SK-N-MC (cell line): ENCODE measurements at regions not wholly inside any gene's neighbourhood (a gene's known extent, or its start where the extent isn't known, plus 50 kb on each side); places are given as distances from the start of the nearest gene placed in this dataset.

Source experiments
- DNase-seq: peaks from one replicate; pipeline ENCODE4 v3.0.0-alpha.2; 2011; ENCODE audit warnings: low read depth, low spot score
- H3K27ac ChIP-seq: fragments of 200-600 bp; sonication (generic); 2 replicates; pipeline ENCODE4 v1.5.1; 2016; ENCODE audit warnings: mixed run types
- H3K36me3 ChIP-seq: fragments of 200-600 bp; sonication (generic); 2 replicates; pipeline ENCODE4 v1.6.1; 2017; ENCODE audit warnings: antibody characterized with exemption, low read length, mixed read lengths; ENCODE audit not compliant: insufficient read depth
- H3K4me3 ChIP-seq: fragments of 200-600 bp; sonication (generic); 2 replicates; pipeline ENCODE4 v1.5.1; 2016
- H3K9ac ChIP-seq: fragments of 200-600 bp; sonication (generic); 2 replicates; pipeline ENCODE4 v1.8.0; 2017; ENCODE audit warnings: mixed run types, mixed read lengths; ENCODE audit not compliant: insufficient read length
- H3K9me3 ChIP-seq: fragments of 200-600 bp; sonication (generic); 2 replicates; pipeline ENCODE4 v1.6.1; 2017; ENCODE audit warnings: low read depth, mild to moderate bottlenecking, antibody characterized with exemption, low read length, moderate library complexity, mixed read lengths
- EZH2 ChIP-seq: fragments of 200-600 bp; sonication (generic); IDR thresholded peaks from one replicate; pipeline ENCODE4 v1.6.1; 2017; ENCODE audit warnings: antibody characterized with exemption
- FOXP2 ChIP-seq: optimal IDR thresholded peaks from 2 replicates; pipeline ENCODE3; 2011; ENCODE audit warnings: mild to moderate bottlenecking, moderate library complexity; ENCODE audit not compliant: insufficient read depth; ENCODE audit errors: extremely low read length, control extremely low read depth
- POLR2AphosphoS5 ChIP-seq: IDR thresholded peaks from 2 replicates; pipeline ENCODE4 v1.6.1; 2012; ENCODE audit warnings: mild to moderate bottlenecking, low read depth, low read length, borderline replicate concordance

GRCh38 chr14:97149775-97150174 lies 352.6 kb downstream of the VRK1 start:
- no peak overlapping the region for H3K4me3 ChIP-seq
- H3K27ac ChIP-seq = no peak overlapping the region
- H3K36me3 ChIP-seq = no peaks in the 10 kb centered on the region
- DNase-seq = no peak
- TF ChIP-seq EZH2 (no peak), FOXP2 (no peak), POLR2AphosphoS5 (no peak)
- no peaks in the 10 kb centered on the region for H3K9me3 ChIP-seq
- no peak overlapping the region for H3K9ac ChIP-seq

DNA sequence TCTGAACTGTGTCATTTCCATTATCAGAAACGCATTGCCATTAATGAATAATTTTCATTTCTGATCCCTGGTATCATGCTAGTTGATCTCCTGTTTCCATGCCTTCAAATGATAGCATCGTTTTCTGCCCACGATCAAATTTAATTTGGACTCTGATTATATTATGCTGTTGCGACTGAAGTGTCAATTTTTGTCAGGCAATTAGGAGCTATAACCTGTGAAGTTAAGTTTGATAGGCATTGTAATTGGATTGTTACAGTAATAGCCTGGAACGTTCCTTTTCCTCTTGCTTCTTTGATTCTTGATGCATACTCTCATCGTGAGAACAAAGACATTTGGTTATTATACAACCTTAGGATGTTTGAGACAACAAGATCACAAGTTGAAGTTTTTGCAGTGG lies 356.3 kb downstream of the VRK1 start:
- Histone ChIP-seq H3K9ac (peak overlapping the region; percentile 4), H3K27ac (peak overlapping the region; percentile 78), H3K4me3 (no peak overlapping the region), H3K9me3 (no peaks in the 10 kb centered on the region; the same call in 1 of the 2 replicates), H3K36me3 (no peaks in the 10 kb centered on the region)
- DNase-seq = no peak
- TF ChIP-seq EZH2 (no peak), FOXP2 (no peak), POLR2AphosphoS5 (no peak)

GRCh38 chr14:97155320-97155719 lies 358.1 kb downstream of the VRK1 start:
- TF ChIP-seq POLR2AphosphoS5 (no peak; the same call in 1 of the 2 replicates), FOXP2 (no peak), EZH2 (no peak)
- peak overlapping the region; percentile 39 for H3K9ac ChIP-seq
- H3K36me3 ChIP-seq = peaks cover 10% of the 10 kb centered on the region; the same call in 1 of the 2 replicates
- no peak for DNase-seq
- peak overlapping the region; percentile 73 for H3K27ac ChIP-seq
- H3K9me3 ChIP-seq = no peaks in the 10 kb centered on the region; the same call in 1 of the 2 replicates
- peak overlapping the region; percentile 44 for H3K4me3 ChIP-seq

DNA sequence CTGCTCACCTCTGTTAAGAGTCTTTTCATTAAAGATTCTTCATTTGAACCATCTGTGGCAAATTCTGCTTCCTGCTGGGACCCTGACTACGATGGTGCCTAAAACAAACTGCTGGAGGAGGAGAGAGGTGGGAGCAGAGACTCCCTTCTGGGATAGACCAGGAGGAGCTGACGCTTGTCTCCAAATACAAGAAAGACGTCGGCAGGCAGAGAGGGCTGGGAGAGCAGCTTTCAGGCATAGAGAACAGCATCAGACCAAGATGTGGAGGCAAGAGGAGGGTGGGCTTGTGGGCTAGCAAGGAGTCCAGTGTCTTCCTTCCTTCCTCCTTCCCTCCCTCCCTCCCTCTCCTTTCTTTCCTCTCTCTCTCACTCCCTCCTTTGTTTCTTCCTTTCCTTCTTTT lies 358.6 kb downstream of the VRK1 start:
- peak overlapping the region; percentile 39 for H3K9ac ChIP-seq
- H3K27ac ChIP-seq = peak overlapping the region; percentile 73
- peaks cover 12% of the 10 kb centered on the region; the same call in 1 of the 2 replicates for H3K36me3 ChIP-seq
- DNase-seq = no peak
- TF ChIP-seq FOXP2 (no peak), POLR2AphosphoS5 (no peak), EZH2 (no peak)
- no peaks in the 10 kb centered on the region; the same call in 1 of the 2 replicates for H3K9me3 ChIP-seq
- H3K4me3 ChIP-seq = peak overlapping the region; percentile 44

DNA sequence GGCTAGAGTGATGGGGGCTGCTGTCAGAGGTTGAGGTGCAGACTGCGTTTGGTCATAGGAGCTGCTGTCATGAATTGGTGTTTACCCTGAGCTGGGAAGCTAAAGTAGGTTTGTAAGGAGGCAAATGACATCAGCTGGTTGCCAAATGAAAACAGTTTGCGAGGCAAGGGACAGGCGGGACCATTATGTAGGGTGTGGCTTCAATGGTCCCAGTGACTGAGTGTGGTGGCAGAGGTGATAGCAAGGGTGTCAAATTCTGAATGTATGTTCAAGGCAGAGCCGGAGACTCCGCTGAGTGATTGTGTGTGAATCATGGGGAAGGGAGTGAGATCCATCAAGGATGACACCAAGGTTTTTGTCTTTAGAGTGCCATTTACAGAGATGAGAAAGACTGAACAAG lies 359.5 kb downstream of the VRK1 start:
- no peak for DNase-seq
- no peak overlapping the region for H3K9ac ChIP-seq
- TF ChIP-seq EZH2 (no peak), POLR2AphosphoS5 (peak; percentile 37; the same call in 1 of the 2 replicates)
- H3K36me3 ChIP-seq = peaks cover 12% of the 10 kb centered on the region; the same call in 1 of the 2 replicates
- H3K9me3 ChIP-seq = no peaks in the 10 kb centered on the region; the same call in 1 of the 2 replicates
- peak overlapping the region; percentile 73 for H3K27ac ChIP-seq
- H3K4me3 ChIP-seq = peak overlapping the region; percentile 44

- H3K36me3 ChIP-seq = peaks cover 12% of the 10 kb centered on the region; the same call in 1 of the 2 replicates
- DNase-seq = no peak
- H3K4me3 ChIP-seq = no peak overlapping the region
- no peaks in the 10 kb centered on the region; the same call in 1 of the 2 replicates for H3K9me3 ChIP-seq
- H3K27ac ChIP-seq = no peak overlapping the region
- TF ChIP-seq FOXP2 (no peak), EZH2 (no peak), POLR2AphosphoS5 (no peak)
- H3K9ac ChIP-seq = no peak overlapping the region
Measured at GRCh38 chr14:97158102-97158501, 360.9 kb downstream of the VRK1 start.

GRCh38 chr14:97159124-97159523 lies 361.9 kb downstream of the VRK1 start:
- H3K9ac ChIP-seq = no peak overlapping the region
- no peak for DNase-seq
- peaks cover 12% of the 10 kb centered on the region; the same call in 1 of the 2 replicates for H3K36me3 ChIP-seq
- no peaks in the 10 kb centered on the region; the same call in 1 of the 2 replicates for H3K9me3 ChIP-seq
- no peak overlapping the region for H3K4me3 ChIP-seq
- TF ChIP-seq EZH2 (no peak), POLR2AphosphoS5 (no peak), FOXP2 (no peak)
- H3K27ac ChIP-seq = no peak overlapping the region

- TF ChIP-seq FOXP2 (no peak), POLR2AphosphoS5 (no peak), EZH2 (no peak)
Measured at GRCh38 chr14:97162621-97163020, 365.4 kb downstream of the VRK1 start.

More at GRCh38 chr14:97162621-97163020, 365.4 kb downstream of the VRK1 start:
- no peak for DNase-seq
- peak overlapping the region; percentile 94 for H3K27ac ChIP-seq
- no peaks in the 10 kb centered on the region; the same call in 1 of the 2 replicates for H3K9me3 ChIP-seq
- H3K4me3 ChIP-seq = no peak overlapping the region
- peaks cover 12% of the 10 kb centered on the region; the same call in 1 of the 2 replicates for H3K36me3 ChIP-seq
- peak overlapping the region; percentile 37 for H3K9ac ChIP-seq
